Hepatocyte (in vitro differentiated cells): ENCODE measurements at regions not wholly inside any gene's neighbourhood (a gene's known extent, or its start where the extent isn't known, plus 50 kb on each side); places are given as distances from the start of the nearest gene placed in this dataset.
A peak's percentile ranks its signal among the peaks of the same experiment; 100 is the strongest.

Source experiments
- DNase-seq: peaks from one replicate; pipeline ENCODE4 v3.0.0-alpha.2; 2016; ENCODE audit warnings: low spot score
- H2AFZ ChIP-seq: fragments of 200-600 bp; sonication (generic); 2 replicates; pipeline ENCODE4 v1.6.0; 2016; ENCODE audit warnings: antibody characterized with exemption, mild to moderate bottlenecking
- H3K27ac ChIP-seq: fragments of 200-600 bp; sonication (generic); 2 replicates; pipeline ENCODE4 v1.5.1; 2016; ENCODE audit warnings: mild to moderate bottlenecking
- H3K27me3 ChIP-seq: fragments of 200-600 bp; sonication (generic); 2 replicates; pipeline ENCODE4 v1.6.1; 2016
- H3K36me3 ChIP-seq: fragments of 200-600 bp; sonication (generic); replicated peaks from 2 replicates; pipeline ENCODE4 v1.5.1; 2016; ENCODE audit warnings: low read depth; ENCODE audit not compliant: insufficient read depth
- H3K4me1 ChIP-seq: fragments of 200-600 bp; sonication (generic); 2 replicates; pipeline ENCODE4 v1.5.1; 2016; ENCODE audit warnings: mild to moderate bottlenecking, moderate library complexity; ENCODE audit not compliant: insufficient read depth
- H3K4me2 ChIP-seq: fragments of 200-600 bp; sonication (generic); 2 replicates; pipeline ENCODE4 v1.6.0; 2016
- H3K4me3 ChIP-seq: fragments of 200-600 bp; sonication (generic); 2 replicates; pipeline ENCODE4 v1.5.1; 2016; ENCODE audit warnings: mild to moderate bottlenecking
- H3K79me2 ChIP-seq: fragments of 200-600 bp; sonication (generic); 2 replicates; pipeline ENCODE4 v1.6.0; 2017; ENCODE audit warnings: mild to moderate bottlenecking
- H3K9me2 ChIP-seq: fragments of 200-600 bp; sonication (generic); replicated peaks from 2 replicates; pipeline ENCODE4 v1.6.0; 2017; ENCODE audit warnings: mild to moderate bottlenecking; ENCODE audit not compliant: insufficient read depth
- H3K9me3 ChIP-seq: fragments of 200-600 bp; sonication (generic); 2 replicates; pipeline ENCODE4 v1.5.1; 2016; ENCODE audit warnings: low read depth, mild to moderate bottlenecking
- H4K20me1 ChIP-seq: fragments of 200-600 bp; sonication (generic); 2 replicates; pipeline ENCODE4 v1.6.0; 2016; ENCODE audit warnings: mild to moderate bottlenecking; ENCODE audit not compliant: insufficient read depth, poor library complexity, severe bottlenecking
- CTCF ChIP-seq: fragments of 200-600 bp; sonication (generic); IDR thresholded peaks from 2 replicates; pipeline ENCODE4 v1.5.1; 2016; ENCODE audit warnings: antibody characterized with exemption, mild to moderate bottlenecking; ENCODE audit not compliant: poor library complexity
- EZH2 ChIP-seq: fragments of 200-600 bp; sonication (generic); IDR thresholded peaks from 2 replicates; pipeline ENCODE4 v1.6.1; 2016; ENCODE audit warnings: antibody characterized with exemption, mild to moderate bottlenecking, borderline replicate concordance
- EZH2phosphoT487 ChIP-seq: fragments of 200-600 bp; sonication (generic); IDR thresholded peaks from one replicate; pipeline ENCODE4 v1.6.1; 2018; ENCODE audit warnings: antibody characterized with exemption, mild to moderate bottlenecking, low read depth, moderate library complexity; ENCODE audit not compliant: unreplicated experiment, severe bottlenecking
- WGBS: methylation state at CpG from one replicate; pipeline ENCODE4 v1.1.6; 2016; ENCODE audit warnings: low lambda C conversion rate; ENCODE audit errors: missing lambda C conversion rate; 5-methylcytosine and 5-hydroxymethylcytosine counted together

GRCh38 chrX:45850775-45851433 lies 650.2 kb upstream of the DIPK2B start:
- Histone ChIP-seq H3K79me2 (peaks cover 21% of the 10 kb centered on the region), H2AFZ (peak overlapping the region; percentile 66), H3K4me1 (no peaks in the 10 kb centered on the region), H3K27ac (peak overlapping the region; percentile 76), H3K9me2 (no peaks in the 10 kb centered on the region), H3K4me2 (peak overlapping the region; percentile 71), H3K4me3 (peak overlapping the region; percentile 72), H3K27me3 (no peaks in the 10 kb centered on the region), H3K9me3 (no peaks in the 10 kb centered on the region), H4K20me1 (no peaks in the 10 kb centered on the region), H3K36me3 (no peaks in the 10 kb centered on the region)
- DNase-seq: peak; percentile 50
- WGBS: 50% methylated on average over 37 of the region's 54 CpGs
- TF ChIP-seq CTCF (no peak), EZH2phosphoT487 (no peak), EZH2 (no peak)

GRCh38 chrX:45850197-45850774 lies 649.6 kb upstream of the DIPK2B start:
- Histone ChIP-seq H3K4me3 (peak overlapping the region; percentile 72), H3K27me3 (no peaks in the 10 kb centered on the region), H4K20me1 (no peaks in the 10 kb centered on the region), H3K4me1 (no peaks in the 10 kb centered on the region), H3K27ac (peak overlapping the region; percentile 76), H3K9me2 (no peaks in the 10 kb centered on the region), H3K36me3 (no peaks in the 10 kb centered on the region), H2AFZ (peak overlapping the region; percentile 66), H3K79me2 (peaks cover 21% of the 10 kb centered on the region), H3K9me3 (no peaks in the 10 kb centered on the region), H3K4me2 (peak overlapping the region; percentile 71)
- 46% methylated on average over 28 of the region's 28 CpGs for WGBS
- peak; percentile 17 for DNase-seq
- TF ChIP-seq EZH2 (no peak), CTCF (no peak), EZH2phosphoT487 (no peak)

- Histone ChIP-seq H2AFZ (peak overlapping the region; percentile 20), H3K4me3 (peak overlapping the region; percentile 72), H3K9me2 (no peaks in the 10 kb centered on the region), H3K4me2 (peak overlapping the region; percentile 71), H3K79me2 (peaks cover 21% of the 10 kb centered on the region), H3K36me3 (no peaks in the 10 kb centered on the region), H3K9me3 (no peaks in the 10 kb centered on the region), H3K27ac (peak overlapping the region; percentile 76), H3K4me1 (no peaks in the 10 kb centered on the region), H4K20me1 (no peaks in the 10 kb centered on the region), H3K27me3 (no peaks in the 10 kb centered on the region)
- TF ChIP-seq EZH2phosphoT487: no peak
- TF ChIP-seq CTCF: peak; percentile 38
- no peak for TF ChIP-seq EZH2
- WGBS: 24% methylated on average over 9 of the region's 9 CpGs
- DNase-seq: peak; percentile 50
Measured at GRCh38 chrX:45849261-45849862, 648.7 kb upstream of the DIPK2B start.
